K562 (cell line): ENCODE measurements at regions not wholly inside any gene's neighbourhood (a gene's known extent, or its start where the extent isn't known, plus 50 kb on each side); places are given as distances from the start of the nearest gene placed in this dataset.

ENCODE experiments used
- ATAC-seq: fragments of 200-7000 bp; cut with Tn5 transposase; 3 replicates; pipeline ENCODE4 v1.9.1; 2020; ENCODE audit warnings: moderate library complexity
- BruUV-seq: library from RNA; stranded (reverse); fragments of 400-500 nt; replicated peaks from 2 replicates; lab custom pipeline; 2021; lab: Mats Ljungman, UMichigan
- CTCF ChIA-PET: fragments of 300-600 bp; formaldehyde crosslinking; extraction: SDS; loops from one replicate; lab custom pipeline; 2021; ENCODE audit warnings: low intra/inter-chr PET ratio; lab: Yijun Ruan, JAX
- POLR2A ChIA-PET: fragments of 300-600, 350-650 bp; sonication (Branson Sonifier 250); formaldehyde crosslinking; extraction: SDS; loops from one replicate; lab custom pipeline; 2021; ENCODE audit warnings: antibody characterized with exemption, inconsistent platforms; lab: Yijun Ruan, JAX
- DNase-seq, 4 experiments: peaks; one replicate each; pipeline versions ENCODE4 v3.0.0 to v3.0.0-alpha.2; 2011 to 2018; ENCODE audit warnings: low spot score in 3 of 4, mixed read lengths in 3 of 4; ENCODE audit errors: extremely low read depth in 1 of 4
- FAIRE-seq: peaks from 2 replicates; lab custom pipeline; 2011; peaks lifted over from hg19 to GRCh38; lab: Jason Lieb, UNC
- H2AFZ ChIP-seq: 2 replicates; pipeline ENCODE4 v1.6.0; 2011; ENCODE audit warnings: low read depth, low read length, control low read depth, inconsistent platforms
- H3K27ac ChIP-seq: fragments of 200-600 bp; 3 replicates; pipeline ENCODE4 v1.8.0; 2011; ENCODE audit warnings: low read depth, mild to moderate bottlenecking, control low read depth, inconsistent platforms, low read length, moderate library complexity, mixed read lengths; ENCODE audit errors: extremely low read depth
- H3K27me3 ChIP-seq, 2 experiments: fragments of 300-600 bp in 1 of 2; 2 replicates in 1 of 2; 3 replicates in 1 of 2; pipeline versions ENCODE4 v1.6.0 to v1.8.0; 2011; ENCODE audit warnings: inconsistent platforms in 2 of 2, low read length in 2 of 2, mild to moderate bottlenecking in 1 of 2, mixed read lengths in 1 of 2, moderate library complexity in 1 of 2; ENCODE audit not compliant: control insufficient read depth in 2 of 2, insufficient read depth in 2 of 2
- H3K36me3 ChIP-seq: fragments of 300-600 bp; 3 replicates; pipeline ENCODE4 v1.8.0; 2011; ENCODE audit warnings: mild to moderate bottlenecking, low read length, inconsistent platforms; ENCODE audit not compliant: control insufficient read depth, insufficient read depth
- H3K4me1 ChIP-seq, 2 experiments: fragments of 200-600 bp in 1 of 2; replicated peaks in 1 of 2; 2 replicates in 1 of 2; 3 replicates in 1 of 2; pipeline versions ENCODE4 v1.5.1 to v1.8.0; 2011; ENCODE audit warnings: inconsistent platforms in 2 of 2, low read length in 2 of 2, mild to moderate bottlenecking in 1 of 2, mixed read lengths in 1 of 2, moderate library complexity in 1 of 2; ENCODE audit not compliant: control insufficient read depth in 2 of 2, insufficient read depth in 2 of 2
- H3K4me2 ChIP-seq: 2 replicates; pipeline ENCODE4 v1.6.1; 2011; ENCODE audit warnings: low read length, control low read depth, inconsistent platforms, mixed read lengths; ENCODE audit not compliant: insufficient read depth
- H3K4me3 ChIP-seq: fragments of 200-600 bp; sonication (generic), shearing (Covaris generic); 2 replicates; pipeline ENCODE4 v1.5.1; 2016; ENCODE audit warnings: control low read depth, inconsistent platforms
- H3K79me2 ChIP-seq: fragments of 200-600 bp; 3 replicates; pipeline ENCODE4 v1.8.0; 2011; ENCODE audit warnings: low read length, inconsistent platforms; ENCODE audit not compliant: control insufficient read depth, insufficient read depth
- H3K9ac ChIP-seq, 2 experiments: 2 replicates each; pipeline versions ENCODE4 v1.6.0 to v1.6.1; 2011; ENCODE audit warnings: low read depth in 2 of 2, low read length in 2 of 2, control low read depth in 1 of 2, inconsistent platforms in 1 of 2, mild to moderate bottlenecking in 1 of 2, mixed read lengths in 1 of 2; ENCODE audit not compliant: insufficient read depth in 1 of 2
- H3K9me1 ChIP-seq: one replicate; pipeline ENCODE4 v1.6.0; 2011; ENCODE audit warnings: inconsistent platforms, mild to moderate bottlenecking, low read length, moderate library complexity; ENCODE audit not compliant: control insufficient read depth, insufficient read depth
- H3K9me3 ChIP-seq: replicated peaks from 2 replicates; pipeline ENCODE4 v1.5.1; 2011; ENCODE audit warnings: low read depth, low read length, inconsistent platforms; ENCODE audit not compliant: control insufficient read depth, insufficient read depth
- H4K20me1 ChIP-seq: replicated peaks from 2 replicates; pipeline ENCODE4 v1.6.1; 2011; ENCODE audit warnings: low read length, inconsistent platforms, mixed read lengths; ENCODE audit not compliant: control insufficient read depth, insufficient read depth
- ATF3 ChIP-seq, 2 experiments: fragments of 450-650 bp in 1 of 2; sonication (generic) in 1 of 2; formaldehyde crosslinking in 1 of 2; IDR thresholded peaks in 1 of 2; conservative IDR thresholded peaks in 1 of 2; 2 replicates each; pipeline versions ENCODE4 v1.6.1 to v1.8.1; 2016 to 2023; ENCODE audit warnings: mild to moderate bottlenecking in 2 of 2, moderate library complexity in 2 of 2, inconsistent platforms in 1 of 2, missing genetic modification reagents in 1 of 2
- CBX2 ChIP-seq: fragments of 200-600 bp; sonication (generic); IDR thresholded peaks from one replicate; pipeline ENCODE4 v1.6.1; 2012; ENCODE audit warnings: mild to moderate bottlenecking, low read length, inconsistent platforms; ENCODE audit not compliant: insufficient read depth, poor library complexity, severe bottlenecking
- CCAR2 ChIP-seq: fragments of 200-400 bp; formaldehyde crosslinking; IDR thresholded peaks from 2 replicates; pipeline ENCODE4 v1.6.1; 2017; ENCODE audit warnings: mild to moderate bottlenecking, low read depth, low read length
- EP400 ChIP-seq: fragments of 450-650 bp; IDR thresholded peaks from 2 replicates; pipeline ENCODE4 v1.6.1; 2017; ENCODE audit warnings: antibody characterized with exemption, mild to moderate bottlenecking, moderate library complexity
- ESRRA ChIP-seq: fragments of 450-650 bp; IDR thresholded peaks from 2 replicates; pipeline ENCODE4 v1.6.1; 2014; ENCODE audit warnings: low read depth, mild to moderate bottlenecking, moderate library complexity, borderline replicate concordance
- GTF2E2 ChIP-seq: fragments of 200-800 bp; sonication (Bioruptor generic); IDR thresholded peaks from 2 replicates; pipeline ENCODE4 v1.6.1; 2016; ENCODE audit warnings: missing genetic modification characterization, missing compliant biosample characterization
- NFRKB ChIP-seq: fragments of 450-650 bp; IDR thresholded peaks from 2 replicates; pipeline ENCODE4 v1.6.1; 2016; ENCODE audit warnings: low read depth
- PHB2 ChIP-seq: fragments of 450-650 bp; IDR thresholded peaks from 2 replicates; pipeline ENCODE4 v1.6.1; 2017; ENCODE audit warnings: low read depth
- PRMT5 ChIP-seq: sonication (generic); formaldehyde crosslinking; IDR thresholded peaks from 2 replicates; pipeline ENCODE4 v1.5.0; 2020; ENCODE audit warnings: missing genetic modification reagents
- PRPF4 ChIP-seq: fragments of 200-400 bp; formaldehyde crosslinking; IDR thresholded peaks from one replicate; pipeline ENCODE4 v1.6.1; 2017; ENCODE audit warnings: low read length, low read depth, mild to moderate bottlenecking; ENCODE audit not compliant: insufficient read depth, poor library complexity, severe bottlenecking
- SETDB1 ChIP-seq: IDR thresholded peaks from one replicate; pipeline ENCODE4 v1.6.1; 2012; ENCODE audit warnings: low read length, control low read depth, inconsistent platforms
- SIN3B ChIP-seq: fragments of 450-650 bp; IDR thresholded peaks from 2 replicates; pipeline ENCODE4 v1.6.1; 2017; ENCODE audit warnings: low read depth, mild to moderate bottlenecking, moderate library complexity
- TAF7 ChIP-seq: fragments of 450-650 bp; IDR thresholded peaks from 2 replicates; pipeline ENCODE4 v1.6.1; 2016; ENCODE audit warnings: missing genetic modification characterization, missing compliant biosample characterization
- ZNF143 ChIP-seq: sonication (generic); formaldehyde crosslinking; IDR thresholded peaks from 2 replicates; pipeline ENCODE4 v1.9.0; 2022; ENCODE audit warnings: mild to moderate bottlenecking, missing genetic modification reagents
- ZSCAN32 ChIP-seq: fragments of 450-650 bp; formaldehyde crosslinking; IDR thresholded peaks from 2 replicates; pipeline ENCODE4 v1.4.0; 2020; ENCODE audit warnings: mild to moderate bottlenecking, moderate library complexity
- WGBS: fragments of 100-300 bp; shearing (Covaris generic); methylation state at CpG from one replicate; pipeline ENCODE4 v1.1.6; 2016; ENCODE audit warnings: low coverage, mixed read lengths; ENCODE audit not compliant: insufficient coverage; ENCODE audit errors: missing lambda C conversion rate; 5-methylcytosine and 5-hydroxymethylcytosine counted together
- in situ Hi-C: fragments of 300-500 bp; cut with MboI; formaldehyde crosslinking; loops from 4 replicates; pipeline ENCODE4 v1.15.0; 2018; ENCODE audit warnings: inconsistent platforms, mixed read lengths
- intact Hi-C: fragments of 100-400 bp; cut with micrococcal nuclease; formaldehyde crosslinking; loops from 2 replicates; pipeline ENCODE4 v1.14.2; 2022
- TF ChIP-seq, protein P1 (sequence below): sonication (generic); formaldehyde crosslinking; IDR thresholded peaks from 2 replicates; pipeline ENCODE4 v1.8.0; 2022; ENCODE audit warnings: mild to moderate bottlenecking, missing genetic modification reagents
- TF ChIP-seq, protein P2 (sequence below): fragments of 250-450 bp; sonication (Bioruptor Pico); IDR thresholded peaks from 2 replicates; pipeline ENCODE4 v1.8.0; 2021; ENCODE audit warnings: moderate library complexity, mild to moderate bottlenecking, inconsistent platforms
- TF ChIP-seq, protein P3 (sequence below): fragments of 450-650 bp; conservative IDR thresholded peaks from 2 replicates; pipeline ENCODE4 v1.6.1; 2016; ENCODE audit warnings: missing genetic modification characterization, low read depth, mild to moderate bottlenecking, control low read depth, missing compliant biosample characterization
- TF ChIP-seq, protein P4 (sequence below): fragments of 250-450 bp; sonication (Bioruptor Pico); IDR thresholded peaks from 2 replicates; pipeline ENCODE4 v1.9.0; 2021; ENCODE audit warnings: mild to moderate bottlenecking, inconsistent platforms

DNA sequence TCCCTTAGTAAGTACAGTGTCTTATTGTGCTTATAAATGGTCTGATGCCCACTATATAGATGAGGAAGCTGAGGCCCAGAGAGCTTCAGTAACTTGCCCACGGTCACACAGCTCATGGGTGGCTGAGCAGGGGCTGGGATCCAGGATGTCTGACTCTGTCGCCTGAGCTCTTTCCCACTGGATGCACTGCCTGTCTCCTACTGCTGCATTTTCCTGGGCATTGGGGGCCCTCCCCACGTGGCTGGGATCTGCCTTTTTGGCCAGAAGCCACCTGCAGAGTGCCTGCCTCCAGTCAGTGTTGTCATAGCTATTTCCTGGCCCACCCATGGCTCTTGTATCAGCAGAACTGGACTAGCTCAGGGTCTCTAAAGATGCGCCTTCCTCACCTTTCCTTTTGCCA is 57.5 kb upstream of the TAMM41 start:
- in situ Hi-C loops = no loop called here
- H3K9me1 ChIP-seq = no peaks in the 10 kb centered on the region
- peaks cover 17 to 73% of the 10 kb centered on the region in 2 experiments; a peak in 4 of 5 replicates for H3K27me3 ChIP-seq
- no peaks in the 10 kb centered on the region for H3K36me3 ChIP-seq
- TF ChIP-seq ESRRA (no peak), CBX2 (no peak), GTF2E2 (tag) (no peak), ATF3 (IDR thresholded peaks at IDR 0.05) (no peak), ATF3 (CRISPR knock-in tag; conservative IDR thresholded peaks at IDR 0.05) (no peak), TAF7 (no peak), PRMT5 (CRISPR knock-in tag) (no peak), SETDB1 (no peak), SIN3B (no peak), PRPF4 (no peak), NFRKB (no peak), ZSCAN32 (no peak), ZNF143 (CRISPR knock-in tag) (no peak), CCAR2 (no peak), EP400 (no peak), PHB2 (no peak)
- TF ChIP-seq, protein P1, sequence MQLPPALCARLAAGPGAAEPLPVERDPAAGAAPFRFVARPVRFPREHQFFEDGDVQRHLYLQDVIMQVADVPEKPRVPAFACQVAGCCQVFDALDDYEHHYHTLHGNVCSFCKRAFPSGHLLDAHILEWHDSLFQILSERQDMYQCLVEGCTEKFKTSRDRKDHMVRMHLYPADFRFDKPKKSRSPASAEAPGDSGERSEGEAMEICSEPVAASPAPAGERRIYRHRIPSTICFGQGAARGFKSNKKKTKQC = no peak
- TF ChIP-seq, protein P2, sequence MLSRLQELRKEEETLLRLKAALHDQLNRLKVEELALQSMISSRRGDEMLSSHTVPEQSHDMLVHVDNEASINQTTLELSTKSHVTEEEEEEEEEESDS (CRISPR knock-in tag) = no peak
- TF ChIP-seq, protein P3, sequence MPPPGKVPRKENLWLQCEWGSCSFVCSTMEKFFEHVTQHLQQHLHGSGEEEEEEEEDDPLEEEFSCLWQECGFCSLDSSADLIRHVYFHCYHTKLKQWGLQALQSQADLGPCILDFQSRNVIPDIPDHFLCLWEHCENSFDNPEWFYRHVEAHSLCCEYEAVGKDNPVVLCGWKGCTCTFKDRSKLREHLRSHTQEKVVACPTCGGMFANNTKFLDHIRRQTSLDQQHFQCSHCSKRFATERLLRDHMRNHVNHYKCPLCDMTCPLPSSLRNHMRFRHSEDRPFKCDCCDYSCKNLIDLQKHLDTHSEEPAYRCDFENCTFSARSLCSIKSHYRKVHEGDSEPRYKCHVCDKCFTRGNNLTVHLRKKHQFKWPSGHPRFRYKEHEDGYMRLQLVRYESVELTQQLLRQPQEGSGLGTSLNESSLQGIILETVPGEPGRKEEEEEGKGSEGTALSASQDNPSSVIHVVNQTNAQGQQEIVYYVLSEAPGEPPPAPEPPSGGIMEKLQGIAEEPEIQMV (tag) = no peak
- TF ChIP-seq, protein P4, sequence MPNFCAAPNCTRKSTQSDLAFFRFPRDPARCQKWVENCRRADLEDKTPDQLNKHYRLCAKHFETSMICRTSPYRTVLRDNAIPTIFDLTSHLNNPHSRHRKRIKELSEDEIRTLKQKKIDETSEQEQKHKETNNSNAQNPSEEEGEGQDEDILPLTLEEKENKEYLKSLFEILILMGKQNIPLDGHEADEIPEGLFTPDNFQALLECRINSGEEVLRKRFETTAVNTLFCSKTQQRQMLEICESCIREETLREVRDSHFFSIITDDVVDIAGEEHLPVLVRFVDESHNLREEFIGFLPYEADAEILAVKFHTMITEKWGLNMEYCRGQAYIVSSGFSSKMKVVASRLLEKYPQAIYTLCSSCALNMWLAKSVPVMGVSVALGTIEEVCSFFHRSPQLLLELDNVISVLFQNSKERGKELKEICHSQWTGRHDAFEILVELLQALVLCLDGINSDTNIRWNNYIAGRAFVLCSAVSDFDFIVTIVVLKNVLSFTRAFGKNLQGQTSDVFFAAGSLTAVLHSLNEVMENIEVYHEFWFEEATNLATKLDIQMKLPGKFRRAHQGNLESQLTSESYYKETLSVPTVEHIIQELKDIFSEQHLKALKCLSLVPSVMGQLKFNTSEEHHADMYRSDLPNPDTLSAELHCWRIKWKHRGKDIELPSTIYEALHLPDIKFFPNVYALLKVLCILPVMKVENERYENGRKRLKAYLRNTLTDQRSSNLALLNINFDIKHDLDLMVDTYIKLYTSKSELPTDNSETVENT = no peak
- H3K4me2 ChIP-seq = no peak overlapping the region
- BruUV-seq = no TSS peak
- H3K4me3 ChIP-seq = no peak overlapping the region
- ChIA-PET CTCF (no interaction called here), POLR2A (no interaction called here)
- no peak overlapping the region for H3K9ac ChIP-seq
- intact Hi-C loops = no loop called here
- 0 out of 2 replicates have a peak, but pooled peaks cover 3% of the 10 kb centered on the region for H4K20me1 ChIP-seq
- H3K9me3 ChIP-seq = no peaks in the 10 kb centered on the region
- DNase-seq (no peak), ATAC-seq (no peak), FAIRE-seq (no peak)
- WGBS = 0% methylated on average over 4 of the region's 4 CpGs
- no peak overlapping the region for H2AFZ ChIP-seq
- H3K79me2 ChIP-seq = no peaks in the 10 kb centered on the region
- no peaks in the 10 kb centered on the region; a peak in 1 of 5 replicates for H3K4me1 ChIP-seq
- no peak overlapping the region for H3K27ac ChIP-seq
